HG03097 (cell line): ENCODE measurements at regions not wholly inside any gene's neighbourhood (a gene's known extent, or its start where the extent isn't known, plus 50 kb on each side); places are given as distances from the start of the nearest gene placed in this dataset.
"Not testable (repeated sequence)": the region's sequence is repeated elsewhere in the genome, so short reads cannot be mapped to it uniquely, and the experiment has no call there.

Source experiments
- ATAC-seq: cut with Tn5 transposase; IDR thresholded peaks from one replicate; pipeline ENCODE4 v1.9.1; 2021; ENCODE audit not compliant: unreplicated experiment, low FRiP score

DNA sequence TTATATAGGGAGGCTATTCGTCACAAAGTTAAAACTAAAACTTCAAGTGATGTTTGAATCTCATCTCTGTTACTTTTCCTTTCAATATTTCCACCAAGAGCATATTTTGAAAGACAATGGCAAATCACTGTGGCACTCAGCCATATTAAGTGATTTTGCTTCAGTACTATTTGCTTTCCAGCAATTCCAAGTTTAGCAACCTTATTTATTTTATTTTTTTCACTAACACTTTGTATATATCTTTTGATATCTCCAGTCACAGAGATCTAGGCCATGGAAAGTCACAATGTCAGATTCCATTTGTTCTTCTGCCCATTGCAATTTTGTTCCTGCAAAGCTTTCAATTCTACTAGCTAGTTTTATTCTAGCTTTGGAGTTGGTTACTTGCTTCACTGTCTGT is 1514.5 kb upstream of the ADGRL3 start:
- no peak for ATAC-seq

DNA sequence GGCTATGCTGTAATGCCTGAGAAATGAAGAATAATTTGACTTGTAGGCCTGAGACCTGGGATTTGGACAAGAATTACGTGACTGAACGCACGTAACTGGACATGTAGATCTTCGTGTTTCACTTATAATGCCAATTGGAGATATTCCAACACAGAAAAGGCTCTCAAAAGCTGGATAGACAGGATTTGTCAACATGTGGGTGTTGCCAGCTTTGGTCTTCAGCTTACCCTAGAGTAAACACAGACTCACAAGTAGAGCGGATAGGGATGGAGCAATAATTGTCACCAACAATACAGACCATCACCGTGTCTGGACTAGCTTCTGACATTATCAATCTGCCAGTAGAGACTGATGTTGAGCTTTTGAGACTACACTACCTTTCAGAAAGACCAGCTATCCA is 1511.0 kb upstream of the ADGRL3 start:
- ATAC-seq: no peak

DNA sequence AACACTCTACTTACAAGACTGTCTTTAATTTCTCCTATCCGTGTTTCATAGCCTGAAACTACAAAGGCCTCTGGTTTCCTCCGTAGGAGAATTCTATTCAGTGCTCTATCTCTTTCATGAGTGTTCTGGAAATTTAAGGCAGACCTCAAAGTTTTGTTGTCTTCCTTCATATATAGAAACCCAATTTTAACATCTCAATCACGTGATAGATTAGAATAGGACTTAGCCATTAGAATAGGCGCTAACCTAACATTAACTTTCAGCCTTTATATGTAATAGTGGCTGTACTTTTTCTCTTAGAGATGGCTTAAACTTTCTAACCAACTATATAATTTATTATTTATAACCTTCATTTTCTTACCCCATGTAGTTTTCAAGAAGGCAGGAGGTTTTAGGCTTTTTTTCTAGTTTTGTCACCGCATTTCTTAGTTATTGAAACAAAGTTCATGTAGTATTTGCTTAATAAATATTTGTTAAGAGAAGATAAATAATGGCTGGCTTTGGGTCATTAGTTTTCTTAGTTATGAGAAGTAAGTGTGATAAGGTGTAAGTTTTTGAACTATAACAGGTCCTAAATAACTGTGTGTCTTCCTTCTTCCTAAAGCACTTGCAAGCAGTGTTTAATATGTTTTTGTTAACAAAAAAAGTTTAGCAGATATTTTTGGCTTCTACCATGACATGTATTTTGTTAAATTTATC is 1504.6 kb upstream of the ADGRL3 start:
- ATAC-seq: no peak

DNA sequence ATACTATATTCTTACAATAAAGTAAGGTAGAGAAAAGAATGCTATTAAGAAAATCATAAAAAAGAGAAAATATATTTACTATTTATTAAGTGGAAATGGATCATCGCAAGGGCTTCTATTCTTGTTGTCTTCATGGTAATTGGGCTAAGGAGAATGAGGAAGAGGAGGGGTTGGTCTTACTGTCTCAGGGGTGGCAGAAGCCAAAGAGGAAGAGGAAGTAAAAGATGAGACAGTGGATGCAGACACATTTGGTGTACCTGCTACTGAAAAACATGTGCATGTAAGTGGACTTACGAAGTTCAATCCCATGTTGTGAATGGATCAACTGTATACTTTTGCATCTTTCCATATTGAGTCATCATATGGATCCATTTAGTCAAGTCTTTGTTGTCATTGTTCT is 1502.1 kb upstream of the ADGRL3 start:
- no peak for ATAC-seq

DNA sequence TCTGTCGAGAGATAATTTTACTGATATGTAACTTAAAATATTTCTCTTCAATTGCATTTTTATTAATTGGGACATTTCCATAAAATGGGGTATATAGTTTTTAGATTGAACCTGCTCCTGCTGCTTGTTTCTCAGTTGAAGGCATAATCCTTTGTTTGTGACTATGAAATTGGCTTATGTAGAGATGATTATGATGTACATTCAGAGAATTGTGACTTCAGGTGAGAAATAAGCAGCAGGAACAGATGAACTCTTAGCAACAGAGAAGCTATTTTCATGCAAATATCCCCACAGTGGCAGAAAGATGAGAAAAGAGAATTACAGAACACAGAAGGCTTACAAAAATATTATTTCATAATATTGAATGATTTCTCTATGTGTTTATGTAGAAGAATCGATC is 1499.5 kb upstream of the ADGRL3 start:
- no peak for ATAC-seq

DNA sequence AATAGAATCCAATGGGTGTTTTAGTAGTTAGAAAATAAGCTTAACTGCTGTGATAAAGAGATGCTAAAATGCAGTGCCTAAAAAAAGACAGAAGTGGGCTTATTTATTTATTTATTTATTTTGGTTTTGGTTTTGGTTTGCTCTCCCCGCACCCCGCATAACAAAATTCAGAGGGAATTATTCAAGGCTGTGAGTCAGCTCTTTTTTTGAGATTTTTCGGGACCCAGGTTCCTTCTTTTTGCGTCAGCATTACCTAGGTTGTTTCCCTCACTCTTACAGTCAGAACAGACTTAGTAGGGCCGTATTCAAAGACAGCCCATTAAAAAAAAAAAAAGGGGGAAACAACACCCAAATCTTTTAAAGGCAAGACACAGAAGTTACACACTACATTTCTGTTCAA is 1495.5 kb upstream of the ADGRL3 start:
- no peak for ATAC-seq

DNA sequence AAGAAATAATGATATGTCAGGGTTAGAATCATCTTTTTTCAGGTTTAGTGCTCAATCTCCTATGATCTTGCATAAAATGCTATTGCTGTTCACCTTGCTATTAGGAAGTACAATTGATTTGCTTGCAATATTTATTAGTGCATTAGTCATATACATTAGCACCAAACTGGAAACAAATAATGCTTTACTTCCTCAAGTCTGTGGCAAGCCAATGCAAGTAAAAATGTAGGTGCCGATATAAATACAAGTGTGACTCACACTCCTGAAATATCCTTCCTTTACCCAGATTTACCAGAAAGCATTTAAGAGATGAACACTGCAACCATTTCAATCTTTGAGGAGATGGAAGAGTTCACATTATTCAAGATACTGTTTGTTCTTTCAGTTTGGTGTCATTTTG is 1487.7 kb upstream of the ADGRL3 start:
- no peak for ATAC-seq

DNA sequence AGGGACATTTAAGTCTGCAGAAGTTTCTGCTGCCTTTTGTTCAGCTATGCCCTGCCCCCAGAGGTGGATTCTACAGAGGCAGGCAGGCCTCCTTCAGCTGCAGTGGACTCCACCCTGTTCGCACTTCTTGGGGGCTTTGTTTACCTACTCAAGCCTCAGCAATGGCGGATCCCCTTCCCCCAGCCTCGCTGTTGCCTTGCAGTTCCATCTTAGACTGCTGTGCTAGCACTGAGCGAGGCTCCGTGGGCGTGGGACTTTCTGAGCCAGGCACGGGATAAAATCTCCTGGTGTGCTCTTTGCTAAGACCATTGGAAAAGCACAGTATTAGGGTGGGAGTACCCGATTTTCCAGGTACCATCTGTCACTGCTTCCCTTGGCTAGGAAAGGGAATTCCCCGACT is 1475.8 kb upstream of the ADGRL3 start:
- ATAC-seq: not testable (repeated sequence)

DNA sequence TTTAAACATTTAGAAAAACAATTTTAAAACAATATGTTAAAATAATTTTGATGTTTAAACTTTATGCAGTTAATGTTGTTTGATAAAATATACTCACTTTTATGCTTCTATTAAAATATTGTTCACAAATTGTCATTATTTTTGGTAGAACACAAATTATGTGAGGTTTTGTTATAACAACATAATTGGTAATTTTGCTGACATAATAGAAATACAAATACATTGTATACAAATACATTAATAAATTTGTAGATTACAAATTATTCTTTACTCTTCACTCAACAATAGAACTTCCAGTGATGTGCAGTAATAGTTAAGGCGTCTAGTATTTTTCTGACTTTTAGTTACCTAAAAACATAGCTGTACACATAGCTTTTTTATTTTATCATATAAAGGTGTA is 1472.4 kb upstream of the ADGRL3 start:
- ATAC-seq: no peak

DNA sequence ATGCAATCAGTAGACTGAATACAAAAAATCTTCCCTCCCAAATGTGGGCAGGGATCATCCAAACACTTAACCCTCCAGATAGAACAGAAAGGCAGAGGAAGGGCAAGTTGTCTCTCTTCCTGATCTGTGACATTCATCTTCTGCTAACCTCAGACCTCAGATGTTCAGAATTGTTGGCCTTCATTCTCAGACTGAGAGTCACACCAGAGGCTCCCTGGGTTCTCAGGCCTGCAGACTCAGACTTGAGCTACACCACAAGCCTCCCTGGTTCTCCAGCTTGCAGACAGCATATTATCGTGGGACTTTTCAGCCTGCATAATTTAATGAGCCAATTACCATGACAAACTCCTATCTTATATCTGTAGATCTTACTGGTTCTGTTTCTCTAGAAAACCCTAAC is 1471.6 kb upstream of the ADGRL3 start:
- ATAC-seq: no peak

DNA sequence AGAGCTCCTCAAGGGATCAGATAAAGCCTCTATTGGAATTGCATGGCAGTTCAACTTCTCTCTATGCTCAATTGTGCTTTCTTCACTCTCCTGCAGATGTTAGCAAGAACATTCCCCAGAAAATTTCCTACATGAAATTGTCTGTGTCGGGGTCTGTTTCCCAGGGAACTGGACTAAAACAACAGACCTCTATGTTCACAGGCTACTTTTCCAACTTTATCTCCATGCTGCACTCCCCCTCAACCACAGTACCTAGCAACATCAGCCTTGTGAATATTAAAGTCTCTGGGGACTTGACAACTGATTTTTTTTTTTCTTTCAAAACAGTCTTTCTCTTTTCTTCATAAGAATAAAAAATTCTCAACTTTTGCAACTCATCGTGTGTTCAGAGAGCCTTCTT is 1470.8 kb upstream of the ADGRL3 start:
- ATAC-seq: no peak

DNA sequence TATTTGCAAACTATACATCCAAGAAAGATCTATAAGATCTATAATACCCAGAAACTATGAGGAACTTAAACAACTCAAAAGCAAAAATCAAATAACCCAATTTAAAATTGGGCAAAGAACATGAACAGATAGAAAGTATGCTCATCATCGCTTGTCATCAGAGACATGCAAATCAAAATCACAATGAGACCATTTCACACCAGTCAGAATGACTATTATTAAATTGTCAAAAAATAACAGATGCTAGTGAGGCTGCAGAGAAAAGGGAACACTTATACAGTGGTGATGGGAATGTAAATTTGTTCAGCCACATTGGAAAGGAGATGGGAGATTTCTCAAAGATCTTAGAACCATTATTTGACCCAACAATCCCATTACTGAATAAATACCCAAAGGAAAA is 1451.7 kb upstream of the ADGRL3 start:
- no peak for ATAC-seq

DNA sequence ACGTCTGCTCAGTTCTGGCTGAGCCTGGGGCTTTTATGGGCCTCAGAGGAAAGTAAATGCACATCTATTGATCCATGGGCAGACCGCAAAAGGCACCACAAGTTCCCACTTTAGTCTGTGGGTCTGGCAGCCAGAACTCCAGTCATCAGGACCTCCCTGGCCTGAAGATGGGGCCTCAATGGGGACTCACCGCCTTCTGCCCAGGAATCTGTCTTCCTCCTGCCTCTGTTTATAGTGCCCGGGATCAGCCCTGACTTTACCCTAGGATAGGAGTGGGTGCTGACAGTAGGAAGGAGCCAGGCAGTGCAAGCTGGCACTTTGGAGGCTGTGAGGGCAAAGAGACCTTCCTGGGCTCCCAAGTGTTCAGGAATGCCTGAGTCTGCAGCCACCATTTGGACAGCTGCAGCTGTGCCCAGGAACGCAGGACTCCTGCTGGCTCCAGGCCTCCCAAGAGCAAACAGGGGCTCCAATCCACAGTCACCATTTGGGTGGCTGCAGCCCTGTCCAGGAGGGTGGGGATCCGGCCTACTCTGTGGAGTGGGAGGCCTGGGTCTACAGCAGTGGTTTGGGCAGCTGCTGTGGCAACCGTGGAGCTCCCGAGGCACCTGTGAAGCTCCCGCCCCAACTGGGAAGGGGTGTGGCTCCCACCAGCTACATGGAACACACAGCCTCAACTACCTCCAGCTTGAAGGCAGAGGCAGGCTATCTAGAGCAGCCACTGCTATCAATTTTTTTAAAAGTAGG is 1440.9 kb upstream of the ADGRL3 start:
- no peak for ATAC-seq

DNA sequence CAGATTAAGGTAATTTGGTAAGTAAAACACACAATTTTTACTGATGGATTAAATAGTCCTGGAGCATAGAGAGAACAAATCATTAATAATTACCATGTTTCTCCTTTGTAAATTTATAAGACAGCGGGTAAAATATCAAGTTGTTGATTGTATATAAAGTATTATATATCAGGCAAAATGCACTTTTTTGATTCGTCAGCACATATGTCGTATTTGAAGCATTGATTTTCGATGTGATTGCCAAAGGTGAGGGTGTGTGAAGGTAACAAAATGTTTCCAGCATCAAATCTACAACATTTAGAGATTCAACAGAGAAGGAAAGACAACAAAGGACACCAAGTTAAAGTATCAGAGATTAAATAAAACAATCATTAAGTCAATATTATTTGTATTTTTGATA is 1437.8 kb upstream of the ADGRL3 start:
- no peak for ATAC-seq

DNA sequence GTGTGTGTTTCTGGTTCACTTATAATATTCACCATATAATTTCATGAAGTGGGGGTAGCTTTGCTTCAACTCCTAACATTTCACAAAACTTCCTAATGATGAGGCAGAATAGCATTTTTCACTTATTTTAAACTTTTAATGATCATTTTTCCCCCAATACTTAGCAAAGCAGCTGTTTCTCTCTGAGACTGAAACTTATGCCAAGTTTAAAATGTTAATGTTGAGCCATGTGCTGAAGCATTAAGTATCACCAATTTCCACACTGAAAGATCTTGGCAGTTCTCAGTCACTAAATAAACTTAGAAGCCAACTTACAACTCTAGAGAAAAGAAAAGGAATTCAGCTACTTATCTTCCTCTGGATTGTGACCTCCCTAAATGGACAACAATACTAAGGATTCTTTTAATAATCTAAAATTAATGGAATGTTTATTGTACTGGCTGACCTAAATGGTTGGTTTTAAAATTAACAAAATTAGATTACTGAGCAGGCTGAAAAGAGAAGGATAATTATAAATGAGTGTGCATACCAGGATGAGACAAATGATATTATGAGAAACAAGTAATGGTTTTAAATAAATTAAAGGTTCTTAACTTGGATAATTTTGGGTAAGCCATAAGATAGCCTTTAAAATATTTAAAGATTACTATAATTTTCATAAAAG is 1429.4 kb upstream of the ADGRL3 start:
- ATAC-seq: no peak

DNA sequence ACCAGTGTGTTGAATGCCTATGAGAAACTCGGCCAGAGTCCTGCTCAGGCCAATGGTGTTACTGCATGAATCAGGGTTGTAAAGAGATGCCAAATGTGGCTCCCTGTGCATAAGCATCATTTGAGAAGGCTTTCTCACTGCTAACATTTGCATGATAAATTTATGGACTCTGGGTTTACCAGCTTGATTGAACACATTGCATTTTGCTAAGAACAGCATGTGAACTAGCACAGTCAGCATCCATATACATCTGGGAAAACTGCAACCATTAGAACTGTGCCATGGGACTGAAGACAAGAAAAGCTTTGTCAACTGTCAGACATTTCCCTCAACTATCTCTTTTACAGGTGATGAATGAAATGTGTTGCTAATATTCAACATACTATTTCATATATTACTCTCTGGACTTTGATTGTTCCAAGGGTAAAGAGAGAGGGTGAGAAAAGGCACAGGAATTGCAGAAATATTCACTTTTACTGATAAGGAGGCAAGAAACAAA is 1427.4 kb upstream of the ADGRL3 start:
- no peak for ATAC-seq

DNA sequence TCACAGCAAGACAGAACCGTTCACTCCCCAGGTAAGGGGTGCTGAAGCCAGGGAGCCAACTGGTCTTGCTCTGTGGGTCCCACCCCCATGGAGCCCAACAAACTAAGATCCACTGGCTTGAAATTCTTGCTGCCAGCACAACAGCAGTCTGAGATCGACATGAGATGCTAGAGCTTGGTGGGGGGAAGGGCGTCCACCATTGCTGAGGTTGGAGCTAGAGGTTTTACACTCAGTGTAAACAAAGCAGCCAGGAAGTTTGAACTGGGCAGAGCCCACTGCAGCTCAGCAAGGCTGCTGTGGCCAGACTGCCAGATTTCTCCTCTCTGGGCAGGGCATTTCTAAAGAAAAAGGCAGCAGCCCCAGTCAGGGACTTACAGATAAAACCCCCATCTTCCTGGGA is 1419.9 kb upstream of the ADGRL3 start:
- ATAC-seq: not testable (repeated sequence)

DNA sequence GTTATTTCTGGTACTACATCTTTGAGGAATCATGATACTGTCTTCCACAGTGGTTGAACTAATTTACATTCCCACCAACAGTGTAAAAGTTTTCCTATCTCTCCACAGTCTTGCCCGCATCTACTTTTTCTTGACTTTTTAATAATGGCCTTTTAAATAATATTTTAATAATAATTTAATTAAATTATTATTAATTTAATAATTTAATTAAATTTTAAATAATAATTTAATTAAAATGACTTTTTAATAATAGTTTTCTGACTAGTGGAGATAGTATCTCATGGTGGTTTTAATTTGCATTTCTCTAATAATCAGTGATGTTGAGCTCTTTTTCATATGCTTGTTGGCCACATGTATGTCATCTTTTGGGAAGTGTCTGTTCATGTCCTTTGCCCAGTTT is 1395.0 kb upstream of the ADGRL3 start:
- no peak for ATAC-seq

DNA sequence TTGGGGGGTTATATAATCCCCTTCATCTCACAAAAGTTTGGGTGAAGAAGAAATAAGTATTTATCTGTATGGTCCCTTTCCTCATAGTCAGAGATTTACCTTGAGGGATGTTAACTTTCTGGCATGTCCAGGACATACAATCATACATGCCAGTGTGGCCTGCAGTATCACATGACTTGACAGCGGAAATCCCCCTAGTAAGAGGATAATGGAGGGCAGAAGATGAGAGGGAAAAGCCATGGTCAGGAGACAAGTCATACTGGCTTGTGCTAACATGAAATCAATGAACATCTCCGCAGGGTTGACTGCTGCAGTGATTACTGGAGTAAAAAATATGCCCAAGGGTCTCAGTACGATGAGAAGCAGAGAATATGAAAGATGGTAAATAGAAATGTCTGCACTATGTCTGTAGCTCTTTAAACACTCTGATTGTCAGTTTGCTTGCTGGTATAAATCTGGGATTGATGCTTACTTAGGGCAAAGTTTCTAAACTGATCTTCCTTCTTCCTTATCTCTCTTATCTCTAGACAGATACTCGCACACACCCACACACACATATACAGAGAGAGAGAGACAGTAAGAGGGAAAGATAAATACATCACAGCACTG is 1385.6 kb upstream of the ADGRL3 start:
- ATAC-seq: no peak

DNA sequence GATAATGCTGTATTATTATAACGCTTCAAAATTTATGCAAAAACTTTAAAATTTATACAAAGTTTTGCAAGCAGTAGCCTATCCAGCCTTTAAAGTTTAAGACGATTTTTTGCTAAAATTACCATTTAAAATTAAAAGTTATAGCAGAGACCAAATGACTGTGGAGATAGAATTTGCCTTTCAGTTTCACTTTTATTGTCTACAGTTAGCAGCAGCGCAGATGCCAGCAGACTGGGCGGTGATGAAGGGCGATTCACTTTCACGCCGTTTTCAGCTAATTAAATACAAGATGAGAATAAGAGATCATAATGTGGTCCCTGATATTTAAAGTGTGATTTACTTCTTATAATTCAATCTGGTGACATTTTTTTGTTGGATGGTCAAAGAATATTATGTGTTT is 1381.5 kb upstream of the ADGRL3 start:
- peak; percentile 93 for ATAC-seq

DNA sequence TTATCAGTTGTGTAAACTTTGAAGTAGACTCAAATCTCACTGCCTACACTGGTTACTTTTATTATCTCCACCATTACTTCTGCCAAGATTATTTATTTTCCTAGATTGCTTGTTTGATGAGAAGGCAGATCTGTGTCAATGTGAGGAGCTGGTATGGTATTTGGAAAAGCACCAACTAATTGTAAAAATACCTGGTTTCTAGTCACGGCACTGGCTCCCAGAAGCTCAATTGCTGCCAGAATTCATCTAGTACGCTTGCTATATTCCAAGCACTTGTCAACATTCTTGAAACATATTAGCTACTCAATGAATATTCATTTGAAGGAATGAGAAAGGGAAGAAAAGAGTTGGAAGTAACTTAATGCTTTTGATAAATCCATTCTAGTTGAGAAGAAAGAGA is 1376.8 kb upstream of the ADGRL3 start:
- no peak for ATAC-seq
